Neural cell (in vitro differentiated cells): ENCODE measurements at regions not wholly inside any gene's neighbourhood (a gene's known extent, or its start where the extent isn't known, plus 50 kb on each side); places are given as distances from the start of the nearest gene placed in this dataset.

ENCODE experiments used
- H2AFZ ChIP-seq: fragments of 200-600, 300-800 bp; sonication (generic), shearing (Covaris generic); 2 replicates; pipeline ENCODE4 v1.6.0; 2014; ENCODE audit warnings: low read depth, mild to moderate bottlenecking, antibody characterized with exemption, low read length, moderate library complexity
- H3F3A ChIP-seq: fragments of 200-600 bp; shearing (Covaris generic); 2 replicates; pipeline ENCODE4 v1.6.1; 2016; ENCODE audit warnings: mild to moderate bottlenecking, moderate library complexity, mixed read lengths, antibody characterized with exemption, low read length; ENCODE audit not compliant: insufficient read depth, poor library complexity, severe bottlenecking
- H3K27ac ChIP-seq: fragments of 200-600, 300-800 bp; sonication (generic), shearing (Covaris generic); 2 replicates; pipeline ENCODE4 v1.5.1; 2014; ENCODE audit warnings: mild to moderate bottlenecking, low read length, moderate library complexity
- H3K27me3 ChIP-seq: fragments of 300-800, 200-600 bp; sonication (generic), shearing (Covaris generic); 2 replicates; pipeline ENCODE4 v1.6.0; 2014; ENCODE audit warnings: mild to moderate bottlenecking, low read depth, low read length, moderate library complexity; ENCODE audit not compliant: insufficient read depth
- H3K36me3 ChIP-seq: fragments of 300-800, 200-600 bp; sonication (generic), shearing (Covaris generic); 2 replicates; pipeline ENCODE4 v1.5.1; 2014; ENCODE audit warnings: mild to moderate bottlenecking, antibody characterized with exemption, low read length, moderate library complexity; ENCODE audit not compliant: insufficient read depth
- H3K4me2 ChIP-seq: fragments of 300-800, 200-600 bp; sonication (generic), shearing (Covaris generic); 2 replicates; pipeline ENCODE4 v1.6.0; 2014; ENCODE audit warnings: mild to moderate bottlenecking, low read length
- H3K4me3 ChIP-seq: fragments of 300-800, 200-600 bp; sonication (generic), shearing (Covaris generic); 2 replicates; pipeline ENCODE4 v1.5.1; 2014; ENCODE audit warnings: mild to moderate bottlenecking, low read length, moderate library complexity
- H3K79me2 ChIP-seq: fragments of 200-600 bp; shearing (Covaris generic); replicated peaks from 2 replicates; pipeline ENCODE4 v1.6.0; 2014; ENCODE audit warnings: mild to moderate bottlenecking, low read length, moderate library complexity; ENCODE audit not compliant: insufficient read depth
- H3K9ac ChIP-seq: fragments of 300-800, 200-600 bp; sonication (generic), shearing (Covaris generic); 2 replicates; pipeline ENCODE4 v1.6.1; 2016; ENCODE audit warnings: mild to moderate bottlenecking, low read length, mixed read lengths
- H3K9me2 ChIP-seq: fragments of 200-600 bp; shearing (Covaris generic); 2 replicates; pipeline ENCODE4 v1.6.1; 2016; ENCODE audit warnings: mild to moderate bottlenecking, low read length, mixed read lengths; ENCODE audit not compliant: insufficient read depth
- H3K9me3 ChIP-seq: fragments of 200-600, 300-800 bp; sonication (generic), shearing (Covaris generic); 2 replicates; pipeline ENCODE4 v1.6.1; 2016; ENCODE audit warnings: mild to moderate bottlenecking, mixed run types, low read length, moderate library complexity, mixed read lengths
- H4K20me1 ChIP-seq: fragments of 200-600 bp; shearing (Covaris generic); 2 replicates; pipeline ENCODE4 v1.6.1; 2016; ENCODE audit warnings: mild to moderate bottlenecking, mixed run types; ENCODE audit not compliant: insufficient read depth
- EP300 ChIP-seq: fragments of 450-650 bp; conservative IDR thresholded peaks from 2 replicates; pipeline ENCODE4 v1.6.1; 2014; ENCODE audit warnings: antibody characterized with exemption, mild to moderate bottlenecking, moderate library complexity; ENCODE audit not compliant: poor library complexity, severe bottlenecking
- EZH2 ChIP-seq: fragments of 200-600, 300-800 bp; shearing (Covaris generic), sonication (generic); IDR thresholded peaks from 2 replicates; pipeline ENCODE4 v1.6.1; 2014; ENCODE audit warnings: antibody characterized with exemption, low read length, borderline replicate concordance, mild to moderate bottlenecking; ENCODE audit not compliant: insufficient read depth, poor library complexity, severe bottlenecking
- MXI1 ChIP-seq: fragments of 450-650 bp; conservative IDR thresholded peaks from 2 replicates; pipeline ENCODE4 v1.6.1; 2014; ENCODE audit warnings: antibody characterized with exemption, mild to moderate bottlenecking; ENCODE audit not compliant: poor library complexity, severe bottlenecking
- POLR2AphosphoS5 ChIP-seq: IDR thresholded peaks from 2 replicates; pipeline ENCODE4 v1.6.1; 2012
- RAD21 ChIP-seq: fragments of 450-650 bp; conservative IDR thresholded peaks from 2 replicates; pipeline ENCODE4 v1.6.1; 2014; ENCODE audit warnings: antibody characterized with exemption, mild to moderate bottlenecking, moderate library complexity
- SMC3 ChIP-seq: fragments of 450-650 bp; conservative IDR thresholded peaks from 2 replicates; pipeline ENCODE4 v1.6.1; 2014; ENCODE audit warnings: antibody characterized with exemption, mild to moderate bottlenecking, moderate library complexity; ENCODE audit not compliant: poor library complexity
- TAF1 ChIP-seq: IDR thresholded peaks from 2 replicates; pipeline ENCODE4 v1.6.1; 2012; ENCODE audit warnings: low read depth
- TF ChIP-seq, protein P1 (sequence below): fragments of 450-650 bp; IDR thresholded peaks from 2 replicates; pipeline ENCODE4 v1.5.1; 2014; ENCODE audit warnings: antibody characterized with exemption, mild to moderate bottlenecking, moderate library complexity; ENCODE audit not compliant: poor library complexity, severe bottlenecking
- TF ChIP-seq, protein P2 (sequence below): IDR thresholded peaks from 2 replicates; pipeline ENCODE4 v1.6.1; 2012; ENCODE audit warnings: borderline replicate concordance

DNA sequence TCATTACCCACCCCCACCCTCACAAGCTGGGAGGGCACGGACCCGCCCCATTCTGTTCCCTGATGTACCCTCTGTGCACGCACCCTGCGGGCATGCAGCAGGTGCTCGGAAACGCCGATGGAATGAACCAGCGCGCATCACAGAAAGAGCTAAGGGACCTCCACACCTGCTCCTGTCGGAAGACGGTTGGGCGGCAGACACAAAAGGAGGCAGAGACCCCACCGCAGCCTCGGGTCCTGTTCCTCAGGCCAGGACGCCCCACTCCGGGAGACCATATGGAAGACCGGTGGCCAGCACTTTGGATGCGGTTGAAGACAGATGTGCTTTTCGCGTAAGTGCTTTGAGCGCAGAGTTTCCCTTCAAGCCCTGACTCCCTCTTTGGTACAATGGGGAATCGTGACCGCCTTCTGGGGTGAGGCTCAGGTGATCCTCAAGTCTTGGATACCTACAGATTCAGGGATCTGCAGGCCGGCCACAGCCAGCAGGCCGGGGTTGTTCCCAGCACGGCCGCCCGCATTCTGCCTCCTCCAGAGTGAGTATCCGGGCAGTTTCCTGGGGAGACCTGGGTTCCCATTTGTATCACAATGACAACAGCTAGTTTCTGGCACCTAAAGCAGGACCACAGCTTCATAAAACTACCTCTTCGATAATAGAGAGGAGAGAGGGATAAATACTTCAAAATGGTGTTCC, 123.1 kb downstream of the FOXL1 start:
- H3K9me3 ChIP-seq = no peaks in the 10 kb centered on the region
- H3K79me2 ChIP-seq = no peaks in the 10 kb centered on the region
- H3K27me3 ChIP-seq = no peaks in the 10 kb centered on the region
- H3K27ac ChIP-seq = no peak overlapping the region
- no peak overlapping the region for H2AFZ ChIP-seq
- no peak overlapping the region for H3K9ac ChIP-seq
- TF ChIP-seq, protein P1, sequence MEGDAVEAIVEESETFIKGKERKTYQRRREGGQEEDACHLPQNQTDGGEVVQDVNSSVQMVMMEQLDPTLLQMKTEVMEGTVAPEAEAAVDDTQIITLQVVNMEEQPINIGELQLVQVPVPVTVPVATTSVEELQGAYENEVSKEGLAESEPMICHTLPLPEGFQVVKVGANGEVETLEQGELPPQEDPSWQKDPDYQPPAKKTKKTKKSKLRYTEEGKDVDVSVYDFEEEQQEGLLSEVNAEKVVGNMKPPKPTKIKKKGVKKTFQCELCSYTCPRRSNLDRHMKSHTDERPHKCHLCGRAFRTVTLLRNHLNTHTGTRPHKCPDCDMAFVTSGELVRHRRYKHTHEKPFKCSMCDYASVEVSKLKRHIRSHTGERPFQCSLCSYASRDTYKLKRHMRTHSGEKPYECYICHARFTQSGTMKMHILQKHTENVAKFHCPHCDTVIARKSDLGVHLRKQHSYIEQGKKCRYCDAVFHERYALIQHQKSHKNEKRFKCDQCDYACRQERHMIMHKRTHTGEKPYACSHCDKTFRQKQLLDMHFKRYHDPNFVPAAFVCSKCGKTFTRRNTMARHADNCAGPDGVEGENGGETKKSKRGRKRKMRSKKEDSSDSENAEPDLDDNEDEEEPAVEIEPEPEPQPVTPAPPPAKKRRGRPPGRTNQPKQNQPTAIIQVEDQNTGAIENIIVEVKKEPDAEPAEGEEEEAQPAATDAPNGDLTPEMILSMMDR = no peak
- TF ChIP-seq, protein P2, sequence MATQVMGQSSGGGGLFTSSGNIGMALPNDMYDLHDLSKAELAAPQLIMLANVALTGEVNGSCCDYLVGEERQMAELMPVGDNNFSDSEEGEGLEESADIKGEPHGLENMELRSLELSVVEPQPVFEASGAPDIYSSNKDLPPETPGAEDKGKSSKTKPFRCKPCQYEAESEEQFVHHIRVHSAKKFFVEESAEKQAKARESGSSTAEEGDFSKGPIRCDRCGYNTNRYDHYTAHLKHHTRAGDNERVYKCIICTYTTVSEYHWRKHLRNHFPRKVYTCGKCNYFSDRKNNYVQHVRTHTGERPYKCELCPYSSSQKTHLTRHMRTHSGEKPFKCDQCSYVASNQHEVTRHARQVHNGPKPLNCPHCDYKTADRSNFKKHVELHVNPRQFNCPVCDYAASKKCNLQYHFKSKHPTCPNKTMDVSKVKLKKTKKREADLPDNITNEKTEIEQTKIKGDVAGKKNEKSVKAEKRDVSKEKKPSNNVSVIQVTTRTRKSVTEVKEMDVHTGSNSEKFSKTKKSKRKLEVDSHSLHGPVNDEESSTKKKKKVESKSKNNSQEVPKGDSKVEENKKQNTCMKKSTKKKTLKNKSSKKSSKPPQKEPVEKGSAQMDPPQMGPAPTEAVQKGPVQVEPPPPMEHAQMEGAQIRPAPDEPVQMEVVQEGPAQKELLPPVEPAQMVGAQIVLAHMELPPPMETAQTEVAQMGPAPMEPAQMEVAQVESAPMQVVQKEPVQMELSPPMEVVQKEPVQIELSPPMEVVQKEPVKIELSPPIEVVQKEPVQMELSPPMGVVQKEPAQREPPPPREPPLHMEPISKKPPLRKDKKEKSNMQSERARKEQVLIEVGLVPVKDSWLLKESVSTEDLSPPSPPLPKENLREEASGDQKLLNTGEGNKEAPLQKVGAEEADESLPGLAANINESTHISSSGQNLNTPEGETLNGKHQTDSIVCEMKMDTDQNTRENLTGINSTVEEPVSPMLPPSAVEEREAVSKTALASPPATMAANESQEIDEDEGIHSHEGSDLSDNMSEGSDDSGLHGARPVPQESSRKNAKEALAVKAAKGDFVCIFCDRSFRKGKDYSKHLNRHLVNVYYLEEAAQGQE = no peak
- TF ChIP-seq RAD21 = no peak
- TF ChIP-seq SMC3 = no peak
- no peak for TF ChIP-seq TAF1
- no peak for TF ChIP-seq POLR2AphosphoS5
- no peak for TF ChIP-seq EP300
- TF ChIP-seq MXI1 = no peak
- TF ChIP-seq EZH2 = no peak
- H3K9me2 ChIP-seq = no peaks in the 10 kb centered on the region
- no peaks in the 10 kb centered on the region for H3K36me3 ChIP-seq
- H4K20me1 ChIP-seq = no peaks in the 10 kb centered on the region
- no peaks in the 10 kb centered on the region for H3F3A ChIP-seq
- no peak overlapping the region for H3K4me3 ChIP-seq
- no peak overlapping the region for H3K4me2 ChIP-seq

DNA sequence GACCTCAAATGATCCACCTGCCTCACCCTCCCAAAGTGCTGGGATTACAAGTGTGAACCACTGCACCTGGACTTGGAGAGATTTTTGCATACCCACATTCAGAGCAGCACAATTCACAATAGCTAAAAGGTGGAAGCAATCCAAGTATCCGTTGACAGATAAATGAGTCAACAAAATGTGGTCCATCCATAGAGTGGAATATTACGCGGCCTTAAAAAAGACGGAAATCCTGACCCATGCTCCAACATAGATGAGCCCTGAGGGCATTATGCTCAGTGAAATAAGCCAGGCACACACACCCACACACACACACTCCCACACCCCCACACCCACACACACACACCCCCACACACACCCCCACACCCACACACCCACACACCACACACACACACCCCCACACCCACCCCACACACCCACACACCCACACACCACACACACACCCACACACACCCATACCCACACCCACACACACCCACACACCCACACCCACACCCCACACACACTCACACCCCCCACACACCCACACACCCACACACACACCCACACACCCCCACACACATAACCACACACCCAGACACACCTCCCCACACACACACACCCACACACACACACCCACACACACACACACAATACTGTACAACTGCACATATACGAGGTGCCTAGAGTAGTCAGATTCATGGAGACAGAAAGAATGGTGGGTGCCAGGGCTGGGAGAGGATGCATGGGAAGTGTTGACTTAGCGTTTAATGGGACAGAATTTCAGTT, 124.7 kb downstream of the FOXL1 start:
- no peaks in the 10 kb centered on the region for H3K9me2 ChIP-seq
- no peak overlapping the region for H3K4me3 ChIP-seq
- H3K9me3 ChIP-seq = no peaks in the 10 kb centered on the region
- no peaks in the 10 kb centered on the region for H3K27me3 ChIP-seq
- no peak overlapping the region for H3K27ac ChIP-seq
- no peak overlapping the region for H2AFZ ChIP-seq
- H3K79me2 ChIP-seq = no peaks in the 10 kb centered on the region
- H3K9ac ChIP-seq = no peak overlapping the region
- no peak overlapping the region for H3K4me2 ChIP-seq
- no peaks in the 10 kb centered on the region for H3K36me3 ChIP-seq
- TF ChIP-seq, protein P1 = no peak
- TF ChIP-seq MXI1 (no peak), EZH2 (no peak), EP300 (no peak)
- no peaks in the 10 kb centered on the region for H3F3A ChIP-seq
- H4K20me1 ChIP-seq = no peaks in the 10 kb centered on the region
